ENCODE measurements at regions not wholly inside any gene's neighbourhood (a gene's known extent, or its start where the extent isn't known, plus 50 kb on each side); places are given as distances from the start of the nearest gene placed in this dataset.

- H3K9me3 Mint-ChIP-seq: no peaks in the 10 kb centered on the region
- DNase-seq (ENCODE audit: low spot score in 2 of 2): no peak
- ATAC-seq (replicated peaks; ENCODE audit: extremely low read depth, poor library complexity, severe bottlenecking): no peak
- H3K4me1 Mint-ChIP-seq: no peaks in the 10 kb centered on the region
- no peaks in the 10 kb centered on the region for H3K36me3 Mint-ChIP-seq (ENCODE audit: insufficient read depth)
- H3K27me3 Mint-ChIP-seq: peaks cover 18% of the 10 kb centered on the region
- no peak overlapping the region for H3K4me3 Mint-ChIP-seq
- H3K27ac Mint-ChIP-seq (ENCODE audit: low read depth): no peak overlapping the region
Observed at GRCh38 chr6:15730922-15731321, 68.1 kb upstream of the DTNBP1 start.

DNA sequence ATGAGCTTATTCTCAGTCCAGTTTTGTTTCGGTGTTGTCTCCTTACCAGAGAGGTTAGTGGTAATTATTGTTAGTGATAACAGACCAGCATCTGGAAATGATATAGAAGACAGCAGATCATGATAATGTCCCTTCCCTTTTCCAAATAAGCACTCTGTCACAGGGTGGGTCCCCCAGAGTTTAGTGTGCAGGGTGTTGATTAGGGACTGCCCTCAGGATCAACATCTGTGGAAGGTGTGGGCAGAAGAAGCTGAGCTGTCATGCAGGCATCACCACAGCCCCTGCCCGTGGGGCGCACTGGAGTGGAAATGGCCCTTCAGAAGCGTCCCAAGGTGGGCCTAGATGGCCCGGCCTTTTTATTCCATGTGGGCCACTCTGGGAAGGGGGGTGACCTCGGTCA lies 67.6 kb upstream of the DTNBP1 start:
- no peaks in the 10 kb centered on the region for H3K36me3 Mint-ChIP-seq (ENCODE audit: insufficient read depth)
- H3K4me3 Mint-ChIP-seq: no peak overlapping the region
- H3K27ac Mint-ChIP-seq (ENCODE audit: low read depth): no peak overlapping the region
- DNase-seq (ENCODE audit: low spot score in 2 of 2) (no peak), ATAC-seq (replicated peaks; ENCODE audit: extremely low read depth, poor library complexity, severe bottlenecking) (no peak)
- no peaks in the 10 kb centered on the region for H3K4me1 Mint-ChIP-seq
- H3K27me3 Mint-ChIP-seq: peaks cover 18% of the 10 kb centered on the region
- H3K9me3 Mint-ChIP-seq: no peaks in the 10 kb centered on the region

DNA sequence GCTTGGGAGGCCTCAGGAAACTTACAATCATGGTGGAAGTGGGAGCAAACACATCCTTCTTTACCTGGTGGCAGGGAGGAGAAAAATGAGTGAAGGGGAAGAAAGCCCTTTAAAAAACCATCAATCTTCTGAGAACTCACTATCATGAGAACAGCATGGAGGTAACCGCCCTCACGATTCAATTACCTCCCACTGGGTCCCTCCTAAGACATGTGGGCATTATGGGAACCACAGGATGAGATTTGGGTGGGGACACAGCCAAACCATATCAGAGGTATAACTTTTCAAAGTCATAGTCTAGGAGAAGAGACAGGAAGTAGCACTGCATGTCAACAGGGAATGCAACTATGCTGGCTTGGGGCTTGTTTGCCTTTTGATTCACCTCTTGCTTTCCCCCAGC lies 59.9 kb upstream of the DTNBP1 start:
- H3K27ac Mint-ChIP-seq (ENCODE audit: low read depth): no peak overlapping the region
- no peak overlapping the region for H3K4me3 Mint-ChIP-seq
- H3K36me3 Mint-ChIP-seq (ENCODE audit: insufficient read depth): no peaks in the 10 kb centered on the region
- H3K27me3 Mint-ChIP-seq: peaks cover 12% of the 10 kb centered on the region
- DNase-seq (ENCODE audit: low spot score in 2 of 2) (no peak), ATAC-seq (replicated peaks; ENCODE audit: extremely low read depth, poor library complexity, severe bottlenecking) (no peak)
- H3K9me3 Mint-ChIP-seq: no peaks in the 10 kb centered on the region
- no peaks in the 10 kb centered on the region for H3K4me1 Mint-ChIP-seq

DNA sequence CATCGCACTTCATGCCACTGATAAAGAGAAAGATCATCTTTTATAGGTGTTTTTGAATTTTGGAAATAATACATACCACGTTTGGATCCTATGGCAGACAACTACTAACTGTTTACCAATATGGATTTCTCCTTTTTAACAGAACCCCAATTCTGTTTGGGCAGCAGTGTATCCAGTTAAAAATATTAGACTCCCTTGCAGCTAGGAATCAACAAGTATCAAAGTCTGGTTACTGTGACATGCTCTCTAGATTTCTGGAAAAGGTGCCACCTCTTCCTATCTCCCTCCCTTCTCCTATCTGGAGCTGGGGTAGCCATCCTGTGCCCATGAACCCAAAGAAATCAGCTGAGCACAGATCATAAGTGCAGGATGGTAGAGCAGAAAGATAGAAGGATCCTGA lies 54.1 kb upstream of the DTNBP1 start:
- no peak for ATAC-seq (replicated peaks; ENCODE audit: extremely low read depth, poor library complexity, severe bottlenecking)
- no peaks in the 10 kb centered on the region for H3K36me3 Mint-ChIP-seq (ENCODE audit: insufficient read depth)
- H3K4me1 Mint-ChIP-seq: no peaks in the 10 kb centered on the region
- no peak overlapping the region for H3K27ac Mint-ChIP-seq (ENCODE audit: low read depth)
- no peak overlapping the region for H3K4me3 Mint-ChIP-seq
- DNase-seq (ENCODE audit: low spot score in 2 of 2): no peak
- H3K9me3 Mint-ChIP-seq: no peaks in the 10 kb centered on the region
- peaks cover 23% of the 10 kb centered on the region for H3K27me3 Mint-ChIP-seq

DNA sequence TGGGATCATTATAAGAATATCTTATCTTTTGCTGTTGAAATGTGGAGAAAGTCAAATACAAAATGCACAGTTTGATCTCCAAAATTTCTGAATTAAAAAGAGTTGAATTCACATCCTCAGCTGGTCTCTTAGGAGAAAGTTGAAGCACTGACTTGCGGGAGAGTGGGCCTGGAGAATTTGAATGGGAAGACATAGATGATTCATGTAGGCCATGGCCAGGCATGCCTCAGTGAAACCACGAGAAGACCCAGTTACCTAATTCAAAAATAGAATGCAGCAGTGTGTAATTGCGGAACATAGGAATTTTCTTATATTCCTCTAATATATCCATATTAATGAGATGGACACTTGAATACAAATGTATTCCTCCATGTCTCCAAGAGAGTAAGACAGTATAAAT lies 53.0 kb upstream of the DTNBP1 start:
- H3K27me3 Mint-ChIP-seq: peaks cover 23% of the 10 kb centered on the region
- H3K27ac Mint-ChIP-seq (ENCODE audit: low read depth): no peak overlapping the region
- H3K4me1 Mint-ChIP-seq: no peaks in the 10 kb centered on the region
- H3K9me3 Mint-ChIP-seq: no peaks in the 10 kb centered on the region
- H3K36me3 Mint-ChIP-seq (ENCODE audit: insufficient read depth): no peaks in the 10 kb centered on the region
- H3K4me3 Mint-ChIP-seq: no peak overlapping the region
- no peak for DNase-seq (ENCODE audit: low spot score in 2 of 2)
- ATAC-seq (replicated peaks; ENCODE audit: extremely low read depth, poor library complexity, severe bottlenecking): no peak

DNA sequence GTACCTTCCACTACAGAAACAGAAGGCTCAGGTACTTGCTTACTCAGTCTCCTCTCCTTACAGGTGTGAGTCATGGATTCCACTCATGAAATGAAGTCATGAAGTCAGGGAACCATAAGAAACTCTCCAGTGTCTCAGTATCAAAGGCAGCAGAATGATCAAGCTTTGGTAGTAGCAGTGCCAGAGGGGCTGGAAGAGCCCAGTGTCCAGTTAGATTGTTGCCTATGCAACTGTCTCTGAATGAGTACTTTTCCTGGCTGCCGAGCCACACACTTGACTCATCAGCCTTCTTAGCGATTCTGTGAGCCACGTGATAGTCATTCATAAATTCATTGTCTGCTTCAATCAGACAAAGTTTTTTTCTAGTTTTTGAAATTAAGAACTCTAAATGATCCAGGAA lies 52.2 kb upstream of the DTNBP1 start:
- Mint-ChIP-seq H3K36me3 (ENCODE audit: insufficient read depth) (no peaks in the 10 kb centered on the region), H3K9me3 (no peaks in the 10 kb centered on the region), H3K27ac (ENCODE audit: low read depth) (no peak overlapping the region), H3K4me1 (no peaks in the 10 kb centered on the region), H3K27me3 (peaks cover 26% of the 10 kb centered on the region), H3K4me3 (no peak overlapping the region)
- DNase-seq (ENCODE audit: low spot score in 2 of 2) (no peak), ATAC-seq (replicated peaks; ENCODE audit: extremely low read depth, poor library complexity, severe bottlenecking) (no peak)

DNA sequence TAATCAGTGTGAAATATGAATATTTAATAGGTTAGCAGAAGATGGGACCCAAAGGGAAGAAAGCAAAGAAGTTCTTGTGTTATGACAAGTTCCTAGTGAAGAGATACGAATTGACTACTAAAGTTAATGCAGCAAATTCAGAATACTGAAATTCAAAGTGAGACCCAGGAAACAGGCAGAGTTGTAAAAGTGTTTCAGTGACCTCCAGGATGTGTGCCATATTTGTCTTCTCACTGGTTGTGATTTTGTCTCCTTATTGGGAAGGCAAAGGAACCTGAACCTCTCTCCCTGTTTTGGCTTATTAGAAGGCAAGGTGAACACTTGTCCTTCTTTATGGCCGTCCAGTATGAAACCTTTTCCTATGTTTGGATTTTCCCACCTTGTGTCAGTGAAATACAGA lies 51.8 kb upstream of the DTNBP1 start:
- H3K27me3 Mint-ChIP-seq: peaks cover 26% of the 10 kb centered on the region
- no peak overlapping the region for H3K27ac Mint-ChIP-seq (ENCODE audit: low read depth)
- H3K4me3 Mint-ChIP-seq: no peak overlapping the region
- ATAC-seq (replicated peaks; ENCODE audit: extremely low read depth, poor library complexity, severe bottlenecking): no peak
- no peaks in the 10 kb centered on the region for H3K36me3 Mint-ChIP-seq (ENCODE audit: insufficient read depth)
- H3K9me3 Mint-ChIP-seq: no peaks in the 10 kb centered on the region
- H3K4me1 Mint-ChIP-seq: no peaks in the 10 kb centered on the region
- DNase-seq (ENCODE audit: low spot score in 2 of 2): no peak

GRCh38 chr6:15713325-15713724 lies 50.5 kb upstream of the DTNBP1 start:
- no peaks in the 10 kb centered on the region for H3K4me1 Mint-ChIP-seq
- H3K4me3 Mint-ChIP-seq: no peak overlapping the region
- no peak overlapping the region for H3K27ac Mint-ChIP-seq (ENCODE audit: low read depth)
- no peaks in the 10 kb centered on the region for H3K36me3 Mint-ChIP-seq (ENCODE audit: insufficient read depth)
- peaks cover 27% of the 10 kb centered on the region for H3K27me3 Mint-ChIP-seq
- H3K9me3 Mint-ChIP-seq: no peaks in the 10 kb centered on the region
- no peak for ATAC-seq (replicated peaks; ENCODE audit: extremely low read depth, poor library complexity, severe bottlenecking)
- no peak for DNase-seq (ENCODE audit: low spot score in 2 of 2)

DNA sequence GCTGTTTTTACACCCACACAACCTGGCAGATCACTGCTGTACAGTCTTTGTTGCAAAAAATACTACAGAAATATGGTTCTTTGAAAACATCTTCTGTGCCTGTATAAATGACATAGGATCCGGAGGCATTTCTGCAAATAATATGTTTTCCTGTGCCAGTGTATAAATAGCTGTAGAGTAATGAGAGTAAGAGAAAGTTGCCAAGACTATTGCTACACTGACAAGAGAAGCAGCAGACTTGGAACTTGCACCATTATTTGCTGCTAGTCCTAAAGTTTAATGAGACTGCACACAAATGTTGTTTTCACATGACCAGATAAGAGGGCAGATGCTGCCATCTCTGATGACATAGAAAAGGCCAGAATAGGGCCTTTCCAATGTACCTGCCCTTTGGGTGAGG lies 50.0 kb upstream of the DTNBP1 start:
- DNase-seq (ENCODE audit: low spot score in 2 of 2) (no peak), ATAC-seq (replicated peaks; ENCODE audit: extremely low read depth, poor library complexity, severe bottlenecking) (no peak)
- no peaks in the 10 kb centered on the region for H3K9me3 Mint-ChIP-seq
- peaks cover 27% of the 10 kb centered on the region for H3K27me3 Mint-ChIP-seq
- no peaks in the 10 kb centered on the region for H3K4me1 Mint-ChIP-seq
- no peak overlapping the region for H3K4me3 Mint-ChIP-seq
- H3K27ac Mint-ChIP-seq (ENCODE audit: low read depth): no peak overlapping the region
- no peaks in the 10 kb centered on the region for H3K36me3 Mint-ChIP-seq (ENCODE audit: insufficient read depth)
